Fibroblast of the aortic adventitia (primary cell): ENCODE measurements at regions not wholly inside any gene's neighbourhood (a gene's known extent, or its start where the extent isn't known, plus 50 kb on each side); places are given as distances from the start of the nearest gene placed in this dataset.

Experiments
- DNase-seq: peaks from one replicate; pipeline ENCODE4 v3.0.0-alpha.2; 2010; ENCODE audit warnings: low read depth
- H3K4me3 ChIP-seq: 2 replicates; pipeline ENCODE4 v1.5.1; 2011; ENCODE audit warnings: low read depth, mild to moderate bottlenecking, control low read depth, low read length, moderate library complexity
- CTCF ChIP-seq: IDR thresholded peaks from 2 replicates; pipeline ENCODE4 v1.5.1; 2011; ENCODE audit warnings: mild to moderate bottlenecking, low read length, control low read depth, inconsistent platforms; ENCODE audit not compliant: insufficient read depth

DNA sequence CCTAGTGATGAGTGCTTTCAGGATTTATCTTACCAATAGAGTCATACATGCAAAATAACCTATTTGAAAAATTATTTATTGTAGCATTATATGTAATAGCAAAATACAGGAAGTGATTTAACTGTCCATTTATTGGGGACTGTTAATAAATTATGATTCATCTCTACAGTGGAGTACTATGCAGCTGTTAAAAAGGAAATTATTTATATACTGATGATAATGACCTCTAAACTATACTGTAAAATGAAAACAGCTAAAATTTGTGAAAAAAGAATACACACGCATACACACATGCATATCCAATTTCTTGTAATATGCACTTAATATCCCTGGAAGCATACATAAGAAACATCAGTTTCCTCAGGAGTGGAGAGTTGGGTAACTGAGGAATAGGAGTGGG is 58.0 kb upstream of the PALM2AKAP2 start:
- no peak for DNase-seq
- no peak for TF ChIP-seq CTCF
- no peak overlapping the region for H3K4me3 ChIP-seq

DNA sequence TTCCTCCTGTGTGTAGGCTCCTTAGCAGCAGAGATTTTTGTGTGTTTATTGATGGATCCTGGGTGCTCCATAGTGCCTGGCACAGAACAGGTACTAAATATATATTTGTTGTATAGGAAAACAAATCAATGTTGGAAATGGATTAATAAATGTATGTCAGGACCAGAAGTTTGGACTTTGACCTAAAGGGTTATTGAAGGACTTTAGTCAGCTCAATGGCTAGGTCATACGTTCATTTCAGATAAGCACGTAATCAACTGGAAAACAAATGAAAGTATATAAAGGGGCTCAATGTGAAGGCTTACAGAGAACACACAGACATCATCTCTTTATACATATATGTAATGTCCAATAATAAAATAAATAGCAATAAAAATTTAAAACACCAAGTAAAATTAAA is 56.2 kb upstream of the PALM2AKAP2 start:
- no peak for DNase-seq
- TF ChIP-seq CTCF: no peak

DNA sequence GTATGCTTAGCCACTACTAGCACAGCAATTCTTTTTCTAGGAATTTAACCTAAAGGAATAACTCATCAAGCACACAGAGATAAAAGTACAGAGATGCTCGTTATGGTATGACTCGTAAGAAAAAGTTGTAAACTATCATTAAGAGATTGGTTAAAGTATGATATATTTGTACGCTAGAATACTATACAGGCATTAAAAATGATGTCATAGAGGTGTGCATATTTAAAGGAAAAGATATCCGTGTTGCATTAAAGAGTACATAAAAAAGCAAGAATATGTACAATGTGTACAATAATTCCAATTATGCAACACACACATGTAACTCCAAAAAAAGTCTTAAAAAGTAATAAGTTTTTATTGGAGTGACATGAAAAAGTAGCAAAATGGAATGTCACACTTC is 54.5 kb upstream of the PALM2AKAP2 start:
- TF ChIP-seq CTCF: no peak
- no peak overlapping the region for H3K4me3 ChIP-seq
- no peak for DNase-seq

More for the DNA sequence above, 56.2 kb upstream of the PALM2AKAP2 start:
- H3K4me3 ChIP-seq: no peak overlapping the region

DNA sequence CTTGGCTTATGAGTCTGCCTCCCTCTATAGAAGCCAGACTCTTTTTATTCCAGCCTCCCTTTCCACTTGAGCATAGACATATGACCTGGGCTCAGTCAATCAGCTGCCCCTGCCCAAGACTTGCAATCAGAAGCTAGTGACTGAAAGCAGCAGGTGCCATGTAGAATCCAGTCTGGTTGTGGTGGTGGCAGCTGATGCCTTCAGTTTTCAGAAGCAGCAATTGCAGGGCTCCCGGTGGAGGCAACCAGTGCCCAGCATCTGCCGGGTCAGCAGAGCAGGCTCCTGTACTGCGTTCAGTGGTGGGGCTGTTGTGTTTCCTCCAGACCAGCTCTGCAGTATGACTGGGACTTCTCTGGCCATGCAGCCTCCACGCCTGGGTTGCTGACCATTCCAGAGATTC is 53.9 kb upstream of the PALM2AKAP2 start:
- no peak for TF ChIP-seq CTCF
- no peak for DNase-seq

GRCh38 chr9:109728686-109729300 is 51.2 kb upstream of the PALM2AKAP2 start:
- DNase-seq: no peak
- TF ChIP-seq CTCF: no peak
- no peak overlapping the region for H3K4me3 ChIP-seq

More for the DNA sequence above, 53.9 kb upstream of the PALM2AKAP2 start:
- no peak overlapping the region for H3K4me3 ChIP-seq

DNA sequence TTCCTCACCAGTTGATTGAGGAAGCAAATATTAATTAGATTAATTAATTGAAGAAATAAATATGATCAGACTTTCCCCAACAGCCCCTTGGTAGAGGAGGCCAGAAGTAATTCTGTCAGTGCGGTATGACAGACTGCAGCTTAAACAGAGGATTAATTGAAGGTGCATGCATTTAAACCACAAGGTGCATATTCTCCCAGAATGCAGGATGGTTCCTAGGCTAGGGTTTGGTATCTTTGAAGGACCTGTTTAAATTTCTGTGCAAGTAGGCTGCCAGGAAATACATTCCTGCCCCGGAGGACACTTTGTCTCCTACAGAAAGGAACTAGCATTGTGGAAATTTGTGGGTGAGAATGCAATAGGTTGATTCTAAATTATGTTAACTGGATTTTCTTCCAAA is 50.5 kb upstream of the PALM2AKAP2 start:
- no peak for DNase-seq
- TF ChIP-seq CTCF: no peak
- no peak overlapping the region for H3K4me3 ChIP-seq
